Esophagus muscularis mucosa (tissue), 3 donors: ENCODE measurements at regions not wholly inside any gene's neighbourhood (a gene's known extent, or its start where the extent isn't known, plus 50 kb on each side); places are given as distances from the start of the nearest gene placed in this dataset.

ENCODE experiments used
- POLR2AphosphoS5 ChIP-seq, 2 donors: sonication (generic); formaldehyde crosslinking; IDR thresholded peaks; one replicate each; pipeline ENCODE4 v1.6.1; 2017; ENCODE audit warnings: antibody characterized with exemption in 2 of 2
- TF ChIP-seq, protein P1 (sequence below), 3 experiments: fragments of 200-600 bp in 2 of 3; fragments of 450-650 bp in 1 of 3; sonication (generic) in 2 of 3; IDR thresholded peaks; one replicate each; pipeline ENCODE4 v1.5.1; 2017 to 2019; ENCODE audit warnings: antibody characterized with exemption in 3 of 3, mild to moderate bottlenecking in 2 of 3, moderate library complexity in 1 of 3

DNA sequence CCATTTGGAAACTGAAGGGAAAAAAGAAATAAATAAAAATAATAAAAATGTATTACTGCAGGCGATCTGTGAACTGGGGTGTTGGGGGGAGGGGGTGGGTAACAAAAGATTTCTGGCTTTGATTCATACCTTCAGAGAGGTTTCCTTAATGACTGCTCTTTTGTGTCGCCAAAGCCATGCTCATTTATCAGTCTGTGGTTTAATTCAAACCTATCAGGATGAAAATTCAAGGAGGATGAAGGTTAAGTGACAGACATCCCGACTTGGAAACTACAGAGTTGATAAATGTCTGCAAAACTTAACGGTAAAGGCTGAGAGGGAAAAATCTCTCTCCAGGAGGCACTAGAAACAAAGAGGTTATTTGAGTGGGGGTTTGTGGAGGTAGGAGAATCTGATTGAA lies 278.2 kb downstream of the PSAT1 start:
- TF ChIP-seq, protein P1, sequence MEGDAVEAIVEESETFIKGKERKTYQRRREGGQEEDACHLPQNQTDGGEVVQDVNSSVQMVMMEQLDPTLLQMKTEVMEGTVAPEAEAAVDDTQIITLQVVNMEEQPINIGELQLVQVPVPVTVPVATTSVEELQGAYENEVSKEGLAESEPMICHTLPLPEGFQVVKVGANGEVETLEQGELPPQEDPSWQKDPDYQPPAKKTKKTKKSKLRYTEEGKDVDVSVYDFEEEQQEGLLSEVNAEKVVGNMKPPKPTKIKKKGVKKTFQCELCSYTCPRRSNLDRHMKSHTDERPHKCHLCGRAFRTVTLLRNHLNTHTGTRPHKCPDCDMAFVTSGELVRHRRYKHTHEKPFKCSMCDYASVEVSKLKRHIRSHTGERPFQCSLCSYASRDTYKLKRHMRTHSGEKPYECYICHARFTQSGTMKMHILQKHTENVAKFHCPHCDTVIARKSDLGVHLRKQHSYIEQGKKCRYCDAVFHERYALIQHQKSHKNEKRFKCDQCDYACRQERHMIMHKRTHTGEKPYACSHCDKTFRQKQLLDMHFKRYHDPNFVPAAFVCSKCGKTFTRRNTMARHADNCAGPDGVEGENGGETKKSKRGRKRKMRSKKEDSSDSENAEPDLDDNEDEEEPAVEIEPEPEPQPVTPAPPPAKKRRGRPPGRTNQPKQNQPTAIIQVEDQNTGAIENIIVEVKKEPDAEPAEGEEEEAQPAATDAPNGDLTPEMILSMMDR (IDR thresholded peaks at IDR 0.05), result no peak
- TF ChIP-seq POLR2AphosphoS5 (IDR thresholded peaks at IDR 0.05), result no peak
